NAMALWA (cell line): ENCODE measurements at regions not wholly inside any gene's neighbourhood (a gene's known extent, or its start where the extent isn't known, plus 50 kb on each side); places are given as distances from the start of the nearest gene placed in this dataset.
"Not testable (repeated sequence)": the region's sequence is repeated elsewhere in the genome, so short reads cannot be mapped to it uniquely, and the experiment has no call there.

ENCODE experiments used
- DNase-seq: peaks from one replicate; pipeline ENCODE4 v3.0.0-alpha.2; 2015; ENCODE audit warnings: low spot score

- no peak for DNase-seq
Observed at GRCh38 chr9:134546746-134547145, 94.9 kb upstream of the COL5A1 start.

- DNase-seq, result no peak
Observed at GRCh38 chr9:134547161-134548100, 94.2 kb upstream of the COL5A1 start.

- no peak for DNase-seq
Observed at GRCh38 chr9:134548185-134548584, 93.4 kb upstream of the COL5A1 start.

- no peak for DNase-seq
Observed at GRCh38 chr9:134548618-134549017, 93.0 kb upstream of the COL5A1 start.

- DNase-seq, result no peak
Observed at GRCh38 chr9:134549336-134549735, 92.3 kb upstream of the COL5A1 start.

GRCh38 chr9:134550081-134550480, 91.5 kb upstream of the COL5A1 start:
- DNase-seq, result not testable (repeated sequence)

- DNase-seq, result peak; percentile 15
Observed at GRCh38 chr9:134550584-134550983, 91.0 kb upstream of the COL5A1 start.

- DNase-seq, result no peak
Observed at GRCh38 chr9:134551176-134551575, 90.4 kb upstream of the COL5A1 start.

- DNase-seq, result no peak
Observed at GRCh38 chr9:134551644-134552348, 89.8 kb upstream of the COL5A1 start.

GRCh38 chr9:134552349-134552990, 89.1 kb upstream of the COL5A1 start:
- DNase-seq, result no peak

- DNase-seq, result no peak
Observed at GRCh38 chr9:134553061-134553891, 88.3 kb upstream of the COL5A1 start.

- no peak for DNase-seq
Observed at GRCh38 chr9:134553996-134554372, 87.6 kb upstream of the COL5A1 start.

- no peak for DNase-seq
Observed at GRCh38 chr9:134554373-134555093, 87.1 kb upstream of the COL5A1 start.

GRCh38 chr9:134555094-134555650, 86.4 kb upstream of the COL5A1 start:
- DNase-seq, result no peak

- DNase-seq, result no peak
Observed at GRCh38 chr9:134556531-134557068, 85.0 kb upstream of the COL5A1 start.

GRCh38 chr9:134557331-134557730, 84.3 kb upstream of the COL5A1 start:
- DNase-seq, result no peak

GRCh38 chr9:134558124-134558905, 83.3 kb upstream of the COL5A1 start:
- DNase-seq, result no peak

- no peak for DNase-seq
Observed at GRCh38 chr9:134559013-134559412, 82.6 kb upstream of the COL5A1 start.

GRCh38 chr9:134560206-134560605, 81.4 kb upstream of the COL5A1 start:
- DNase-seq, result no peak

GRCh38 chr9:134560654-134561053, 80.9 kb upstream of the COL5A1 start:
- no peak for DNase-seq
